LNCAP (cell line): ENCODE measurements at regions not wholly inside any gene's neighbourhood (a gene's known extent, or its start where the extent isn't known, plus 50 kb on each side); places are given as distances from the start of the nearest gene placed in this dataset.

ENCODE experiments used
- TF ChIP-seq, protein P1 (sequence below): fragments of 450-650 bp; IDR thresholded peaks from 2 replicates; pipeline ENCODE4 v1.5.1; 2017; ENCODE audit warnings: mild to moderate bottlenecking

DNA sequence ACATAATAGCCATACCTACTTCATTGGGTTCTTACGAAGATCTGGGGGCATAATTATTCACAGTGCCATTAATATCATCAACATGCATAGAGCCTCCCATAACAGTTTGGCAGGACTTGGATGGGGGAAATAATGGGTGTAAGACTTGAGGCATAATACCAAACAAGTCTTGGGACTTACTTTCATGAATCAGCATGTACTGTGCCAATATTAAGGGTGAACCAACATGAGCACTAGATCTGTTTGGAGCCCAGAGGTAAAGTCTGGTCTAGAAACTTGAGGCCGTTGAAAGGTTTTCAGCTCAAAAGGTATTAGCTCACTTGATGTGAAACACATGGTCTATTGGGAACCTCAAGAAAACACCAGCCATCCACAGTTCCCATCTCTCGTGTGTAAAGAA lies 56.7 kb upstream of the ZC3H11B start:
- TF ChIP-seq, protein P1, sequence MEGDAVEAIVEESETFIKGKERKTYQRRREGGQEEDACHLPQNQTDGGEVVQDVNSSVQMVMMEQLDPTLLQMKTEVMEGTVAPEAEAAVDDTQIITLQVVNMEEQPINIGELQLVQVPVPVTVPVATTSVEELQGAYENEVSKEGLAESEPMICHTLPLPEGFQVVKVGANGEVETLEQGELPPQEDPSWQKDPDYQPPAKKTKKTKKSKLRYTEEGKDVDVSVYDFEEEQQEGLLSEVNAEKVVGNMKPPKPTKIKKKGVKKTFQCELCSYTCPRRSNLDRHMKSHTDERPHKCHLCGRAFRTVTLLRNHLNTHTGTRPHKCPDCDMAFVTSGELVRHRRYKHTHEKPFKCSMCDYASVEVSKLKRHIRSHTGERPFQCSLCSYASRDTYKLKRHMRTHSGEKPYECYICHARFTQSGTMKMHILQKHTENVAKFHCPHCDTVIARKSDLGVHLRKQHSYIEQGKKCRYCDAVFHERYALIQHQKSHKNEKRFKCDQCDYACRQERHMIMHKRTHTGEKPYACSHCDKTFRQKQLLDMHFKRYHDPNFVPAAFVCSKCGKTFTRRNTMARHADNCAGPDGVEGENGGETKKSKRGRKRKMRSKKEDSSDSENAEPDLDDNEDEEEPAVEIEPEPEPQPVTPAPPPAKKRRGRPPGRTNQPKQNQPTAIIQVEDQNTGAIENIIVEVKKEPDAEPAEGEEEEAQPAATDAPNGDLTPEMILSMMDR = no peak

DNA sequence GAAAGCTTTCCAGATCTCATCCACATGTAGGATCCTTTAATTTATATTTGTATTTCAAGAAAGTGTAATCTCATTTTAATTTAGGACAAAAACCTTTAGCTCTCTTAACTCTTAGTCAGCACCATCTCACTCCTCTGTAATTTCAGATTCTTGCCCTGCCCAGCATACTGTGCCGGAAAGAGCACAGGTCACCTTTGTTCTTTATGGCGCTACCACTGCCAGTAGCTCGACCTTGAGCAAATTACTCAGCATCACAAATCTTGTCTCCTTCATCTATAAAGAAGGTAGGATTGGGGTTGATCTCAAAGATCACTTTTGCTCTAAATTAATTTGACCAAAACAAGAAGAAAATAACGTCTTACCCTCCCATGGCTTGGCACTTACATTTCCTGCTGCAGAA lies 56.1 kb upstream of the ZC3H11B start:
- TF ChIP-seq, protein P1 = no peak

DNA sequence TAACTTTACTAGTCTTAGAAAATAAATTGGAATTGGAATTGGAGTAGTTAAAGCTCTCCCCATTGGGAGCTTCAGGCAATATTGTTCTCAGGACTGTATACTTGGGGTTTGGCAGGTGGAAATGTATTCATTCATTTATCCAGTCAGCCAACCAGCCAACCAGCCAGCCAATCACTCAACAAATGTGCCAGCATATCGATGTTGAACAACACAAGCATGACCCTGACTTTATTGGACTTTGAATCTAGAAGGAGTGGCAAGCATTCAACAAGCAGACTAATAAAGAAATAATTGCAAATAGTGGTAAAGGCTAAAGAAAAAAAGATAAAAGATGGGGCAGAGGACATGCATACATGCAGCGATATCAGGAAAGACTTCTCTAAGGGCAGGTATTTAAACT lies 55.5 kb upstream of the ZC3H11B start:
- TF ChIP-seq, protein P1 = no peak

DNA sequence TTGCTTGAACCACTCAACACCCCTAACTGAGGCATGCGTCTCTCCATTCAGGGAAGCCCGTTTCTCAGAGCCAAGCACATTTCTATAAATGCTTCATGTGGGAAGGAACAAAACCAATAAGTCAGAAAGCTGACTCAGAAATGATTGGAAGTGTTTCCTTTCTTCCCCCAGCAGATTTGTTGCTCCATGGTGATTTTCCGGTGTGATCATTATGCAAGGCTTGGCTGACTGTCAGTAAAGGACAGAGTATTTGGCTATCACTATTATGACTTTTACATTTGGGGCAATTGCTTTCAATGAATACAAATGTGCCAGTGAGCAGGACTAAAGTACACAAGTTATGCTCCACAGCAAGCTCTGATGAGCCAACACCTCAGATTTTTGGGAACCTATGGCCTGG lies 53.3 kb upstream of the ZC3H11B start:
- TF ChIP-seq, protein P1 = no peak

DNA sequence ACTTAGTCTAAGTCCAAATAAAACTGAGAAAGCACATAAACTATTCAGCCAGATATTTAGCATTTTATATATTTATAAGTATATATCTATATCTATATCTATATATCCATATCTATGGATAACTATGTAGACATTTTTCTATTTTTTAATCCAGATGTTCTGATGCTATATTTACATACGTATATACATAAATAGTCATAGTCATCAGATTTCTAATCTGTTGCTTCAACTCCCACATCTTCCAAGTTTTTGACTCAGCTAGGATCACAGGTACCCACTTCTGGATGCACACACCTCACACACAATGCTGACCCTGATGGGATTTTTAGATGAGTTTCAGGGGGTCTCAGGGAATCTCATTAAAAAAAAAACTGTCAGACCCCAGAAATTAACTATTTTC lies 52.2 kb upstream of the ZC3H11B start:
- TF ChIP-seq, protein P1 = no peak

DNA sequence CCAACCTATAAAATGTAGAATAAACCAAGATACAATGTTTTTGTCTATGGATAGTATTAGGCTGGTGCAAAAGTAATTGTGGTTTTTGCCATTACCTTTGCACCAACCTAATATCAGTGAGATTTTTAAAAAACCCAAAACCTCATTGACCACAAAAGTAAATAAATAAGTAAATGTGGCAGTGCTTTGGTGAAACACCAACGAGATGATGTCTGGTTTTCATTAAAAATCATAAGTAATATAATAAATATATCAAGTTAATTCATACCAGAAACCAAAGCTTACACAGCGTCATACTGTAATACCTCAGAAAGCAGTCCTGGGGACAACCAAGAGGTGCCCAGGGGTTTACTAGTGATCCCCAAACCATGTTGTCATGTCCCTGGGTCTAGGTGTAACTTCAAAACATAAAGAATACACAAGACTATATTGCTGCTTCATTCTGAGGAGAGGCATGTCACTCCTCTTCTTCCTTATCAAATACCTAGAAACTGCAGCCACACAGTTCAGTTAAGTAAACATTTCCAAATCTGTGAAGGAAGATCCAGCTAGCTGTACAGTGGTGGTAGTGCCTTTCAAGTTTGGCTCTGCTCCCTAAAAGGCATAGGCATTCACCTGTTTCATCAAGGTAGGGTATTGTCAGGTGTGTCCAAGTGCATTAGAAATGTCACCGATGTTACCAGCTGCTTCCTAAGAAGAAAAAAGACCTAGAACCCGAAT lies 51.6 kb upstream of the ZC3H11B start:
- TF ChIP-seq, protein P1 = no peak
